PC-9 (cell line): ENCODE measurements at regions not wholly inside any gene's neighbourhood (a gene's known extent, or its start where the extent isn't known, plus 50 kb on each side); places are given as distances from the start of the nearest gene placed in this dataset.

Source experiments
- BruUV-seq: library from RNA; stranded (reverse); fragments of 400-500 nt; replicated peaks from 2 replicates; lab custom pipeline; 2021; lab: Mats Ljungman, UMichigan
- CTCF ChIA-PET: fragments of 300-600 bp; sonication (Branson Sonifier 250); formaldehyde crosslinking; loops from one replicate; lab custom pipeline; 2022; ENCODE audit warnings: antibody characterized with exemption; lab: Charles Lee
- POLR2A ChIA-PET: fragments of 300-600 bp; sonication (Branson Sonifier 250); formaldehyde crosslinking; loops from one replicate; lab custom pipeline; 2022; ENCODE audit warnings: antibody characterized with exemption; ENCODE audit not compliant: unreplicated experiment; lab: Charles Lee
- DNase-seq, 2 experiments: peaks; one replicate each; pipeline versions ENCODE4 v3.0.0 to v3.0.0-alpha.2; 2015 to 2022; ENCODE audit warnings: mixed read lengths in 1 of 2
- H2AFZ ChIP-seq: fragments of 200-600 bp; sonication (generic); 2 replicates; pipeline ENCODE4 v1.8.1; 2017; ENCODE audit warnings: antibody characterized with exemption
- H3F3A ChIP-seq: fragments of 200-600 bp; sonication (generic); 2 replicates; pipeline ENCODE4 v1.8.1; 2017; ENCODE audit warnings: antibody characterized with exemption, mild to moderate bottlenecking, low read depth; ENCODE audit not compliant: insufficient read depth
- H3K27ac ChIP-seq: fragments of 200-600 bp; sonication (generic); 2 replicates; pipeline ENCODE4 v1.6.1; 2016; ENCODE audit warnings: mixed run types
- H3K27me3 ChIP-seq: fragments of 200-600 bp; sonication (generic); 2 replicates; pipeline ENCODE4 v1.6.1; 2016; ENCODE audit warnings: low read depth, mixed run types; ENCODE audit not compliant: insufficient read depth
- H3K36me3 ChIP-seq: fragments of 200-600 bp; sonication (generic); 2 replicates; pipeline ENCODE4 v1.6.1; 2016; ENCODE audit warnings: low read depth, mixed run types
- H3K4me1 ChIP-seq: fragments of 200-600 bp; sonication (generic); replicated peaks from 2 replicates; pipeline ENCODE4 v1.6.1; 2016; ENCODE audit warnings: mixed run types; ENCODE audit not compliant: insufficient read depth
- H3K4me2 ChIP-seq: fragments of 200-600 bp; sonication (generic); 2 replicates; pipeline ENCODE4 v1.6.1; 2017; ENCODE audit warnings: mixed run types
- H3K4me3 ChIP-seq: fragments of 200-600 bp; sonication (generic); 2 replicates; pipeline ENCODE4 v1.6.1; 2016; ENCODE audit warnings: mixed run types
- H3K79me2 ChIP-seq: fragments of 200-600 bp; sonication (generic); 2 replicates; pipeline ENCODE4 v1.6.1; 2017; ENCODE audit warnings: low read depth, mixed run types
- H3K9me2 ChIP-seq: fragments of 200-600 bp; sonication (generic); 2 replicates; pipeline ENCODE4 v1.8.1; 2017; ENCODE audit warnings: mild to moderate bottlenecking; ENCODE audit not compliant: insufficient read depth
- H3K9me3 ChIP-seq: fragments of 200-600 bp; sonication (generic); 2 replicates; pipeline ENCODE4 v1.8.1; 2016; ENCODE audit warnings: low read depth; ENCODE audit not compliant: insufficient read depth
- H4K20me1 ChIP-seq: fragments of 200-600 bp; sonication (generic); 2 replicates; pipeline ENCODE4 v1.8.1; 2017; ENCODE audit not compliant: insufficient read depth
- CTCF ChIP-seq: fragments of 200-600 bp; sonication (generic); conservative IDR thresholded peaks from 2 replicates; pipeline ENCODE4 v1.6.1; 2017; ENCODE audit warnings: mixed run types, antibody characterized with exemption, mild to moderate bottlenecking, moderate library complexity
- EZH2 ChIP-seq: fragments of 200-600 bp; sonication (generic); IDR thresholded peaks from 2 replicates; pipeline ENCODE4 v1.8.0; 2017; ENCODE audit warnings: antibody characterized with exemption, low read depth
- intact Hi-C: fragments of 100-400 bp; cut with micrococcal nuclease; formaldehyde crosslinking; loops from one replicate; pipeline ENCODE4 v1.10.0; 2022; ENCODE audit not compliant: unreplicated experiment

DNA sequence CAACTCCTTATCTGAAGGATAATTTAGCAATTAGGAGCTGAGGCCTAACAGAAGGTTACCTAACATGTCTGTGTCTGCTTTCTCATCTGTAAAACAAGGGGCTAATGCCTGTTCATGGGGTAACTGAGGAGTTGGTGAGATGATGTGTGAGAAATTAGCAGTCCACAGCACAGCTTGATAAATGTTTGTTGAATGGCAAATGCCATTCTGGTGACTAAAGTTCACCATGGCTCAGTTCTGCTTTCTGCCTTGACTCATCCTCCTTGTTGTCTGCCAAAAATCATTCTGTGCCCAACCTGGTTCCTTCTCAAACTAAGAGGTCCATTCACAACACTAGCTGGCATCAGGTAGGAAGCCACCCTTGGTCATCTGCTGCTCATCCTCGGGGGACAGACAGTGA is 552.0 kb upstream of the KLF4 start:
- Histone ChIP-seq H3K9me2 (no peaks in the 10 kb centered on the region), H2AFZ (no peak overlapping the region), H4K20me1 (no peaks in the 10 kb centered on the region), H3K79me2 (no peaks in the 10 kb centered on the region), H3K36me3 (no peaks in the 10 kb centered on the region), H3K9me3 (peaks cover 18% of the 10 kb centered on the region), H3K27ac (peak overlapping the region; percentile 79), H3F3A (peaks cover 23% of the 10 kb centered on the region; the same call in 1 of the 2 replicates), H3K4me1 (peaks cover 36% of the 10 kb centered on the region), H3K4me3 (no peak overlapping the region), H3K27me3 (no peaks in the 10 kb centered on the region), H3K4me2 (peak overlapping the region; percentile 55)
- DNase-seq: peak; percentile 35 to 81
- CTCF ChIA-PET: no interaction called here
- no TSS peak for BruUV-seq
- TF ChIP-seq EZH2 (no peak), CTCF (no peak)
- intact Hi-C loops: loop anchor here (2.0 kb wide), 1 partner anchor 41 kb away; no protein-coding TSS in a partner anchor
- POLR2A ChIA-PET: interaction anchor here (0.7 kb wide), 1 partner anchor 19 kb away, joined by 3 read pairs; no protein-coding TSS in a partner anchor

- Histone ChIP-seq H3K27ac (peak overlapping the region; percentile 79), H3K4me3 (no peak overlapping the region), H3K36me3 (no peaks in the 10 kb centered on the region), H4K20me1 (no peaks in the 10 kb centered on the region), H3K4me2 (peak overlapping the region; percentile 55), H3F3A (peaks cover 23% of the 10 kb centered on the region; the same call in 1 of the 2 replicates), H2AFZ (no peak overlapping the region), H3K9me2 (no peaks in the 10 kb centered on the region), H3K27me3 (no peaks in the 10 kb centered on the region), H3K4me1 (peaks cover 36% of the 10 kb centered on the region), H3K79me2 (no peaks in the 10 kb centered on the region), H3K9me3 (peaks cover 18% of the 10 kb centered on the region)
- intact Hi-C loops: loop anchor here (2.0 kb wide), 1 partner anchor 40 kb away; no protein-coding TSS in a partner anchor
- ChIA-PET POLR2A (interaction anchor here (0.6 kb wide), 1 partner anchor 439 kb away, joined by 5 read pairs; no protein-coding TSS in a partner anchor), CTCF (no interaction called here)
- TF ChIP-seq EZH2 (no peak), CTCF (no peak)
- BruUV-seq: no TSS peak
- peak; percentile 39 to 56 for DNase-seq
These were observed 551.2 kb upstream of the KLF4 start for GRCh38 chr9:108040783-108041182.

GRCh38 chr9:108039493-108039892 is 549.9 kb upstream of the KLF4 start:
- H3K27ac ChIP-seq: 0 out of 2 replicates have a peak overlapping the region, but pooled peaks have one; percentile 79
- no peaks in the 10 kb centered on the region for H3K79me2 ChIP-seq
- H3K4me2 ChIP-seq: no peak overlapping the region
- peaks cover 23% of the 10 kb centered on the region; the same call in 1 of the 2 replicates for H3F3A ChIP-seq
- no TSS peak for BruUV-seq
- ChIA-PET POLR2A (no interaction called here), CTCF (no interaction called here)
- intact Hi-C loops: no loop called here
- H3K9me3 ChIP-seq: peaks cover 18% of the 10 kb centered on the region
- no peaks in the 10 kb centered on the region for H3K9me2 ChIP-seq
- no peak for TF ChIP-seq EZH2
- TF ChIP-seq CTCF: no peak
- H4K20me1 ChIP-seq: no peaks in the 10 kb centered on the region
- H3K4me1 ChIP-seq: peaks cover 36% of the 10 kb centered on the region
- no peaks in the 10 kb centered on the region for H3K36me3 ChIP-seq
- no peak overlapping the region for H3K4me3 ChIP-seq
- DNase-seq: peak in 1 of 2 experiments; percentile 48
- H3K27me3 ChIP-seq: no peaks in the 10 kb centered on the region
- no peak overlapping the region for H2AFZ ChIP-seq
